CD14-positive monocyte (primary cell): ENCODE measurements at regions not wholly inside any gene's neighbourhood (a gene's known extent, or its start where the extent isn't known, plus 50 kb on each side); places are given as distances from the start of the nearest gene placed in this dataset.
A peak's percentile ranks its signal among the peaks of the same experiment; 100 is the strongest.

Source experiments
- DNase-seq, 3 donors: peaks; one replicate each; pipeline ENCODE4 v3.0.0-alpha.2; 2011 to 2022
- H2AFZ ChIP-seq: 2 replicates; pipeline ENCODE4 v1.6.0; 2012; ENCODE audit warnings: mild to moderate bottlenecking, low read depth, low read length, inconsistent platforms; ENCODE audit not compliant: insufficient read depth, poor library complexity, severe bottlenecking
- H3K27ac ChIP-seq, 2 donors: 1 replicate in 1 of 2; 2 replicates in 1 of 2; pipeline ENCODE4 v1.5.1; 2012 to 2013; ENCODE audit warnings: low read length in 2 of 2, control low read depth in 1 of 2, inconsistent platforms in 1 of 2, low read depth in 1 of 2, mild to moderate bottlenecking in 1 of 2
- H3K27me3 ChIP-seq, 2 donors: one replicate each; pipeline versions ENCODE4 v1.6.0 to v1.6.1; 2011 to 2013; ENCODE audit warnings: low read length in 2 of 2; ENCODE audit not compliant: control insufficient read depth in 2 of 2, insufficient read depth in 2 of 2
- H3K36me3 ChIP-seq, 2 donors: replicated peaks in 1 of 2; 1 replicate in 1 of 2; 2 replicates in 1 of 2; pipeline versions ENCODE4 v1.5.1 to v1.6.1; 2012 to 2013; ENCODE audit warnings: low read length in 2 of 2, control low read depth in 1 of 2, inconsistent platforms in 1 of 2, mild to moderate bottlenecking in 1 of 2; ENCODE audit not compliant: insufficient read depth in 2 of 2, control insufficient read depth in 1 of 2
- H3K4me1 ChIP-seq, 2 donors: 1 replicate in 1 of 2; 2 replicates in 1 of 2; pipeline versions ENCODE4 v1.5.1 to v1.6.1; 2012 to 2013; ENCODE audit warnings: low read length in 2 of 2, control low read depth in 1 of 2, inconsistent platforms in 1 of 2, mild to moderate bottlenecking in 1 of 2, moderate library complexity in 1 of 2; ENCODE audit not compliant: insufficient read depth in 2 of 2, control insufficient read depth in 1 of 2
- H3K4me2 ChIP-seq: replicated peaks from 2 replicates; pipeline ENCODE3; 2012; ENCODE audit warnings: low read length, moderate library complexity, mild to moderate bottlenecking; ENCODE audit not compliant: poor library complexity, severe bottlenecking; ENCODE audit errors: extremely low read depth
- H3K4me3 ChIP-seq, 3 experiments: fragments of 200-600 bp in 1 of 3; sonication (generic) in 1 of 3; replicated peaks in 1 of 3; 1 replicate in 2 of 3; 2 replicates in 1 of 3; pipeline ENCODE4 v1.5.1; 2011 to 2013; ENCODE audit warnings: low read length in 3 of 3, mild to moderate bottlenecking in 3 of 3, control low read depth in 2 of 3, low read depth in 2 of 3, inconsistent platforms in 1 of 3, moderate library complexity in 1 of 3
- H3K79me2 ChIP-seq: 2 replicates; pipeline ENCODE4 v1.6.0; 2012; ENCODE audit warnings: mild to moderate bottlenecking, control low read depth, inconsistent platforms, low read length, moderate library complexity; ENCODE audit not compliant: insufficient read depth
- H3K9ac ChIP-seq: 2 replicates; pipeline ENCODE4 v1.6.0; 2017; ENCODE audit warnings: low read length, mild to moderate bottlenecking; ENCODE audit not compliant: insufficient read depth, poor library complexity, severe bottlenecking
- H3K9me3 ChIP-seq, 2 donors: replicated peaks in 1 of 2; 1 replicate in 1 of 2; 2 replicates in 1 of 2; pipeline versions ENCODE4 v1.5.1 to v1.6.1; 2012 to 2013; ENCODE audit warnings: low read length in 2 of 2, control low read depth in 1 of 2; ENCODE audit not compliant: control insufficient read depth in 1 of 2, insufficient read depth in 1 of 2
- H4K20me1 ChIP-seq: 2 replicates; pipeline ENCODE4 v1.6.0; 2012; ENCODE audit warnings: mild to moderate bottlenecking, low read length, control low read depth, moderate library complexity; ENCODE audit not compliant: insufficient read depth
- H3K27ac Mint-ChIP-seq, 7 donors: one replicate each; pipeline ENCODE4 v1.8.0; 2020; ENCODE audit warnings: mild to moderate bottlenecking in 7 of 7, mixed read lengths in 7 of 7, moderate library complexity in 6 of 7, inconsistent platforms in 2 of 7
- H3K27me3 Mint-ChIP-seq, 3 donors: one replicate each; pipeline ENCODE4 v1.8.0; 2021 to 2022; ENCODE audit warnings: low read depth in 3 of 3, mild to moderate bottlenecking in 3 of 3, mixed read lengths in 3 of 3, moderate library complexity in 3 of 3, inconsistent platforms in 1 of 3
- H3K36me3 Mint-ChIP-seq, 2 donors: one replicate each; pipeline ENCODE4 v1.8.0; 2020; ENCODE audit warnings: mixed read lengths in 2 of 2, inconsistent platforms in 1 of 2, mild to moderate bottlenecking in 1 of 2
- H3K4me1 Mint-ChIP-seq: one replicate; pipeline ENCODE4 v1.8.0; 2020; ENCODE audit warnings: mild to moderate bottlenecking, mixed read lengths
- H3K4me3 Mint-ChIP-seq, 2 donors: one replicate each; pipeline ENCODE4 v1.8.0; 2020; ENCODE audit warnings: mild to moderate bottlenecking in 2 of 2, mixed read lengths in 2 of 2, moderate library complexity in 1 of 2
- H3K9me3 Mint-ChIP-seq, 7 donors: one replicate each; pipeline ENCODE4 v1.8.0; 2020 to 2022; ENCODE audit warnings: mixed read lengths in 7 of 7, mild to moderate bottlenecking in 6 of 7, moderate library complexity in 6 of 7, inconsistent platforms in 2 of 7
- CTCF ChIP-seq: fragments of 200-600 bp; IDR thresholded peaks from one replicate; pipeline ENCODE4 v1.8.0; 2022; ENCODE audit warnings: antibody characterized with exemption, mild to moderate bottlenecking
- WGBS: methylation state at CpG from one replicate; pipeline ENCODE4 v1.1.5; 2013; ENCODE audit warnings: missing lambda C conversion rate; ENCODE audit not compliant: insufficient coverage; 5-methylcytosine and 5-hydroxymethylcytosine counted together
- intact Hi-C, 2 donors: fragments of 100-400 bp; cut with micrococcal nuclease; formaldehyde crosslinking; loops; one replicate each; pipeline versions ENCODE4 v1.15.0 to v1.15.1; 2023

- Histone ChIP-seq H3K9me3 (peaks cover 0 to 3% of the 10 kb centered on the region in 2 donors), H4K20me1 (no peaks in the 10 kb centered on the region), H3K27ac (no peak overlapping the region), H3K4me2 (no peak overlapping the region), H3K4me1 (no peaks in the 10 kb centered on the region), H3K79me2 (no peaks in the 10 kb centered on the region), H3K36me3 (no peaks in the 10 kb centered on the region), H3K27me3 (no peaks in the 10 kb centered on the region), H2AFZ (no peak overlapping the region), H3K9ac (no peak overlapping the region), H3K4me3 (no peak overlapping the region)
- 93% methylated on average over 5 of the region's 5 CpGs for WGBS
- no peaks in the 10 kb centered on the region for H3K4me1 Mint-ChIP-seq
- H3K27me3 Mint-ChIP-seq: peaks cover 2 to 9% (median 5%) of the 10 kb centered on the region in 3 donors
- H3K4me3 Mint-ChIP-seq: no peak overlapping the region
- H3K27ac Mint-ChIP-seq: peak overlapping the region in 1 of 7 donors; percentile 1
- H3K36me3 Mint-ChIP-seq: no peaks in the 10 kb centered on the region
- no peak for DNase-seq
- no peak for TF ChIP-seq CTCF
- H3K9me3 Mint-ChIP-seq: peaks cover 0 to 4% (median 3%) of the 10 kb centered on the region in 7 donors
- intact Hi-C loops: no loop called here
Measured at GRCh38 chr2:129793431-129793902, 186.0 kb upstream of the RAB6C start.

- Histone ChIP-seq H3K79me2 (no peaks in the 10 kb centered on the region), H3K27ac (no peak overlapping the region), H2AFZ (no peak overlapping the region), H3K27me3 (no peaks in the 10 kb centered on the region), H3K9me3 (peaks cover 0 to 3% of the 10 kb centered on the region in 2 donors), H3K4me2 (no peak overlapping the region), H3K9ac (no peak overlapping the region), H3K4me1 (no peaks in the 10 kb centered on the region), H3K36me3 (no peaks in the 10 kb centered on the region), H3K4me3 (no peak overlapping the region), H4K20me1 (no peaks in the 10 kb centered on the region)
- no peaks in the 10 kb centered on the region for H3K4me1 Mint-ChIP-seq
- no peak for TF ChIP-seq CTCF
- no peak for DNase-seq
- intact Hi-C loops: no loop called here
- H3K9me3 Mint-ChIP-seq: peaks cover 0 to 4% (median 0%) of the 10 kb centered on the region in 7 donors
- H3K36me3 Mint-ChIP-seq: no peaks in the 10 kb centered on the region
- 86% methylated on average over 5 of the region's 5 CpGs for WGBS
- H3K27ac Mint-ChIP-seq: no peak overlapping the region
- peaks cover 2 to 9% (median 5%) of the 10 kb centered on the region in 3 donors for H3K27me3 Mint-ChIP-seq
- H3K4me3 Mint-ChIP-seq: no peak overlapping the region
Measured at GRCh38 chr2:129794116-129794515, 185.3 kb upstream of the RAB6C start.
